ENCODE measurements at regions not wholly inside any gene's neighbourhood (a gene's known extent, or its start where the extent isn't known, plus 50 kb on each side); places are given as distances from the start of the nearest gene placed in this dataset.
"Not testable (repeated sequence)": the region's sequence is repeated elsewhere in the genome, so short reads cannot be mapped to it uniquely, and the experiment has no call there.

- DNase-seq = no peak
Measured at GRCh38 chr20:63145156-63145555, 70.8 kb downstream of the YTHDF1 start.

- DNase-seq = no peak
Measured at GRCh38 chr20:63142933-63143332, 73.0 kb downstream of the YTHDF1 start.

DNA sequence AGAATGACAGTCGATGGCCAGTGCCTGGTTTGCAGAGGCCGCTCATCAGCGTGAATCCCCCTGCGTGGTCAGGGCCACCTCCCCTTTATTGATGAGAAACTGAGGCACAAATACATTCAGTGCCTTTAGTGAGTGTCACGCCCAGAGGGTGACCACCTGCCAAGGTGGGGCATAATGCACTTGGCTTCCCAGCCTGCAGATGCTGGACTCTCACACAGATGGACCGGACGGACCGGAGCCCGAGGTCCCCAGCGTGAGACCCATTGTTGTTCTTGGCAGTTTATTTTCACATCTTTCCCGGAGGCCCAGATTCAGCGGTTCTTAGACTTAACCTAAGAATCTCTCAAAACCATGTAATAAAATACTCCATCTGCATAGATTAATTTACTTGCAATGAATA, 74.4 kb downstream of the YTHDF1 start:
- no peak for DNase-seq

DNA sequence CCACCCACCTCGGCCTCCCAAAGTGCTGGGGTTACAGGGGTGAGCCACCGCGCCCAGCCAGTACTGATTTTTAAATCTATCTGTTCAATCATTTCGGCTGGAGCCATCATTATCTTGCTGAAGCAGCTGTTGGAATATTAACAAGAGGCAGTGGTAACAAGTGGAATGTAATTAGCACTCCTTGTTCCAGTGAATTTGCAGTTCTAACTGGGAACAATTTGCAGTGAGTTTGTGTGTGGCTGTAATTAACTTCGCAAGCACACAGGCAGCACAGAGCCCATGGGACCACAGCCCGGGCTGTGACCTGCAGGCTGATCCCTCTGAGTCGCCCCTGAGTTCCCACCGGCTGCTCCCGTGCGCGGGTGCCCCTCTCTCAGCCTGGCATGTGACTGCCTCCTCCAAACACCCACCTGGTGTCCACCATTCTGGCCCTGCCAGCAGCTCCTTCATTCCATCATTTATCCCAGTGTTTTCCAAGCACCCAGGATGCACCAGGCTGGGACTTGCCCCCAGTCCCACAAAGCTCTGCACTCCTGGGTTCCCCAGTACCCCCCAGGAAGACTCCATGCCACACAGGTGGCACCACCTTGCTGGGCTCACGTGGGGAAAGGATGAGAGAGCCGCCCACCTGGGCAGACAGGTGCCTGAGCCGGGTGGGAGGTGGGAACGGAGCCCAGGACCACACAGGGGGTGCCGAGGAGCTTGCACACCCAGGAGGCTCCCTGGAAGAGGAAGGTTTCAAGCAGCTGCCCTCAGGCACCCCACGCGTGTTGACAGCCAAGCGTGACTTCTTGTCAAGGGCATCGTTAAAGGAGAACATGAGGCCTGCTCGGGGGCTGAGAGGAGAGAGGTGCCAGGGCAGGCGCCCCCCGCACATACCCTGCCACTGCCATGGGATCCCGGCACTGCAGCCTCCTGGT, 75.2 kb downstream of the YTHDF1 start:
- no peak for DNase-seq

- DNase-seq = no peak
Measured at GRCh38 chr20:63139837-63140236, 76.1 kb downstream of the YTHDF1 start.

- no peak for DNase-seq
Measured at GRCh38 chr20:63139356-63139755, 76.6 kb downstream of the YTHDF1 start.

- DNase-seq = no peak
Measured at GRCh38 chr20:63138855-63139341, 77.0 kb downstream of the YTHDF1 start.

DNA sequence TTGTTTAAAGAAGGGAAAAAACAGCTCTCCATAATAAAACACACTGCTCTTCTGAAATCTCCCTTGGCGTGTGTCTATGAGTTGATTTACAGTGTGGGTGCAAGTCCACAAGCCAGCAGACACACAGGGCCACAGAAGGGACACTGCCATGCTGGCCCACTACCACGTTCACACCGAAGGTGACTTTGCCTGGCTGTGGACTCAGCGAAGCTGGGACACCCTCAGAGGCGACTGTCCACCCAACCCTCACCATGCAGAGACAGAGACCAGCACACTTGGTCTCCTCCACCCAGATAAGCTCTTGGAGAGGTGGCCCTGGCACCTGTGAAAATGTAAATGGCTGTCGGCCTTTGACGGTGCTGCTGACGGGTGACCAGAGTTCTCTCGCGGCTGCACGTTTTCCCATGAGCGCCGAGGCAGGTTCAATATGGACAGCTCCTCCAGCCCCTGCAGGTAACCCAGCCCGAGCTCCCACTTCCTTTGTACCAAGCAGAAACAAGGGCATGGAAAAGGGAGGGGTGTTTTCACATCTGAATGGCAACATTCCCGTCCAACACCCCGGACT, 78.0 kb downstream of the YTHDF1 start:
- DNase-seq = no peak

GRCh38 chr20:63136296-63136695, 79.6 kb downstream of the YTHDF1 start:
- no peak for DNase-seq

GRCh38 chr20:63135411-63135810, 80.5 kb downstream of the YTHDF1 start:
- DNase-seq = no peak

- not testable (repeated sequence) for DNase-seq
Measured at GRCh38 chr20:63134711-63135361, 81.1 kb downstream of the YTHDF1 start.

- no peak for DNase-seq
Measured at GRCh38 chr20:63134201-63134612, 81.7 kb downstream of the YTHDF1 start.

DNA sequence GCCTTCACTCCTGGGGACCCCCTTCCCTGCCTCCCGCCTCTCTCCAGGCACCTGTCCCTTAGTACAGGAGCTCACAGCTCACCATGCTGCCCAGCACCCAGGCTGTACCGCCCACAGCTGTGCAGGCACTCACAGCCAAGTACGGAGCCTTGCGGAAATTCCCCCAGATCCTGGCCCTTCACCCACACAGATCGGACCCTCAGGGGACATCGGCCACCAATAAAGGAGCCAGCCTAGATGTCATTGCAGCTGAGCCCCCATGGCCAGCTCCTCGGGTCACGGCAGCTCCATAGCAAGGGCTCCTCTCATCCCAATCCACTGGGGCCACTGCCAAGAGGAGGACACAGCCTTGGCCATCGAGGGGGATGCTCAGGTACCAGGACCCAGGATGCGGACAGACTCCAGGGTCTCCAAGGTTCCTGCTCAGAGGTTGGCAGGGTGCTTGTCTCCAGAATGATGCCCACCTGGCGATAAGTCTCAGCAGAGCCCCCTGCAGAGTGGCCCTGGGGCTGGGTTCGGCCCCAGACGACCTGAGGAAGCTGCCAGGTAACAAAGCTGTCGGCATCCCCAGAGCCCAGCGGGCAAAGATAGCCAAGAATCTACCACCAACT, 82.3 kb downstream of the YTHDF1 start:
- no peak for DNase-seq

- no peak for DNase-seq
Measured at GRCh38 chr20:63132715-63133471, 83.0 kb downstream of the YTHDF1 start.

- DNase-seq = no peak
Measured at GRCh38 chr20:63132131-63132714, 83.7 kb downstream of the YTHDF1 start.

GRCh38 chr20:63130658-63131577, 85.0 kb downstream of the YTHDF1 start:
- no peak for DNase-seq

GRCh38 chr20:63129991-63130657, 85.8 kb downstream of the YTHDF1 start:
- no peak for DNase-seq

- DNase-seq = no peak
Measured at GRCh38 chr20:63129376-63129965, 86.5 kb downstream of the YTHDF1 start.

DNA sequence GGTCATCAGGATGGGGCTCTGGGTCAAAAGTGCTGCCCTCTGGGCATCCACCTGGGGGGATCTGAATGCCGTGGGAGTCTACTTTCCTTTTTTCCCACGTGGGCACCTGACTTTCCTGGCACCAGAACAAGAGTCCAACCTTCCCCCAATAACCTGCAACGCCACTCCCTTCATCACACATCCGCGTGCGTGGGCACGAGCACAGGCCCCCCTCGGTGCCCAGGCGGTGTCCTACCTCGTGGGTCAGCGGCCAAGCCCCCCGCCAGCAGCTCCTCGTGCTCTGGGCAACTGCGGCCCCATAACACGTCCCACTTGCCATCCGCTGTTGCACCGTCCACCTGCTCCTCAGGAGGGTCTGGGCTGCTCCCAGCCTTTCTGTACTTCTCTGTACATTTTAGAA, 87.0 kb downstream of the YTHDF1 start:
- no peak for DNase-seq

- no peak for DNase-seq
Measured at GRCh38 chr20:63128367-63128766, 87.6 kb downstream of the YTHDF1 start.
